ENCODE measurements at regions not wholly inside any gene's neighbourhood (a gene's known extent, or its start where the extent isn't known, plus 50 kb on each side); places are given as distances from the start of the nearest gene placed in this dataset.

DNA sequence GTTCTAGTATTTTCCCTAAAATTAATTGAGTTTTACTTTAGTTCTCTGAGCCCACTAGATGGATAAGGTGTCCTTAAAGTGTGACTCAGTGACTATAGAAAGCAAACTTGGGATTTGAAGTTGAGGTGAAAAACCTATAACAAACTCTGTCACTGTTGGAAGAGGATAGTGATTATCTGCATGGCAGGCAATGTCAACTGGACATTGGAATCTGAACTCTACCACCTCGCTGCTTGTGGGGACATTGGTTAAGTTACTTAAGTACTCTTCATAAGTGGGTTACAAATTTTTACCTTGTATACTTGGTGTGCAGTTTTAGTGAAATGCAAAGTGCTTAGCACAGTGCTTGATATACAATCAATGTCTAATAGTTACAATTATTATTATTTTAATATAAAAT is 87.9 kb upstream of the B3GAT2 start:
- peaks cover 13 to 18% of the 10 kb centered on the region in 2 experiments for H3K4me1 ChIP-seq (ENCODE audit: control insufficient read depth in 1 of 2, insufficient read depth in 1 of 2, low read depth in 1 of 2, low read length in 1 of 2)
- TF ChIP-seq, protein P1, sequence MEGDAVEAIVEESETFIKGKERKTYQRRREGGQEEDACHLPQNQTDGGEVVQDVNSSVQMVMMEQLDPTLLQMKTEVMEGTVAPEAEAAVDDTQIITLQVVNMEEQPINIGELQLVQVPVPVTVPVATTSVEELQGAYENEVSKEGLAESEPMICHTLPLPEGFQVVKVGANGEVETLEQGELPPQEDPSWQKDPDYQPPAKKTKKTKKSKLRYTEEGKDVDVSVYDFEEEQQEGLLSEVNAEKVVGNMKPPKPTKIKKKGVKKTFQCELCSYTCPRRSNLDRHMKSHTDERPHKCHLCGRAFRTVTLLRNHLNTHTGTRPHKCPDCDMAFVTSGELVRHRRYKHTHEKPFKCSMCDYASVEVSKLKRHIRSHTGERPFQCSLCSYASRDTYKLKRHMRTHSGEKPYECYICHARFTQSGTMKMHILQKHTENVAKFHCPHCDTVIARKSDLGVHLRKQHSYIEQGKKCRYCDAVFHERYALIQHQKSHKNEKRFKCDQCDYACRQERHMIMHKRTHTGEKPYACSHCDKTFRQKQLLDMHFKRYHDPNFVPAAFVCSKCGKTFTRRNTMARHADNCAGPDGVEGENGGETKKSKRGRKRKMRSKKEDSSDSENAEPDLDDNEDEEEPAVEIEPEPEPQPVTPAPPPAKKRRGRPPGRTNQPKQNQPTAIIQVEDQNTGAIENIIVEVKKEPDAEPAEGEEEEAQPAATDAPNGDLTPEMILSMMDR (IDR thresholded peaks at IDR 0.05): no peak
- H3K27ac ChIP-seq: no peak overlapping the region
- H3K9me3 ChIP-seq: no peaks in the 10 kb centered on the region
- H3K4me3 ChIP-seq (ENCODE audit: low read depth in 1 of 2, low read length in 1 of 2): no peak overlapping the region
- peaks cover 6% of the 10 kb centered on the region for H3K27me3 ChIP-seq
- H3K36me3 ChIP-seq: no peaks in the 10 kb centered on the region

DNA sequence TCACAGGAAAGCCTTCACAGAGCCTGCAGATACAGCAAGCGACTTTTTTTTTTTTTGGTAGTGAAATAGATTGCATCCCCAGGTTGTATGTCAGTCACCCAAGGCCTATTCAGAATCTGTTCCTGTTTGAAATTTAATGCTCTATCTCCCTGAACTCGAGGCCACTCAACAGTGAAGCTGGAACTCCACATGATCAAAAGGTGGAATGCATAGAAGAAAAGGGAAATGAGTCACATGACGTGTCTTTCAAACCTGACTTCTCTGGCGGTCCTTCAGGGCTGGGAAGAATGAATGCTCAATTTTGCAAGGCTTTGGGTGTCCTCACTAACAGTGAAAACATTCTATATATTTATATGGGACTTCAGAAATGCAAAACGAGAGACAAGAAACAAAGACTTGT is 88.4 kb upstream of the B3GAT2 start:
- peaks cover 13 to 18% of the 10 kb centered on the region in 2 experiments for H3K4me1 ChIP-seq (ENCODE audit: control insufficient read depth in 1 of 2, insufficient read depth in 1 of 2, low read depth in 1 of 2, low read length in 1 of 2)
- H3K27me3 ChIP-seq: peaks cover 2% of the 10 kb centered on the region
- H3K27ac ChIP-seq: no peak overlapping the region
- no peaks in the 10 kb centered on the region for H3K36me3 ChIP-seq
- H3K9me3 ChIP-seq: no peaks in the 10 kb centered on the region
- TF ChIP-seq, protein P1 (IDR thresholded peaks at IDR 0.05): no peak
- no peak overlapping the region for H3K4me3 ChIP-seq (ENCODE audit: low read depth in 1 of 2, low read length in 1 of 2)

DNA sequence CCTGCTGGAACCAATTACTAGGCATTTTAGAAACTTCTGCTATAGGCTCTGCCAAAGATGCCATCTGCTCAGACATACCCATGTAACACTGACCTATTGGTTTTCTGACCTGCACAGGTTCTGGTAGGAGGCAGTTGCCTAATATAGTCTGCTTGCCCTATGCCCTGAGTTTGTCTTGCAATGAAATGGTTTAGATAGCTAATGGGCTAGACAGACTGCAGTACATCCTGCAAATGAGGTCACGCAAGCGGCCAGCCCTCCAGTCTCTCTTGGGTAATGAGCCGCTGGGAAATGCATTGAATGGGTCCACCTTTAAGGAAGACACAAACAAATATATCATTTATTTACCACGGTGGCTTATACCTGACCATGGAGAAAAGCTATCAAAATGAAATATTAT is 90.6 kb upstream of the B3GAT2 start:
- Histone ChIP-seq H3K27ac (no peak overlapping the region), H3K36me3 (no peaks in the 10 kb centered on the region), H3K27me3 (no peaks in the 10 kb centered on the region), H3K4me3 (ENCODE audit: low read depth in 1 of 2, low read length in 1 of 2) (no peak overlapping the region), H3K9me3 (no peaks in the 10 kb centered on the region), H3K4me1 (ENCODE audit: control insufficient read depth in 1 of 2, insufficient read depth in 1 of 2, low read depth in 1 of 2, low read length in 1 of 2) (peaks cover 13 to 18% of the 10 kb centered on the region in 2 experiments)
- TF ChIP-seq, protein P1 (IDR thresholded peaks at IDR 0.05): no peak

DNA sequence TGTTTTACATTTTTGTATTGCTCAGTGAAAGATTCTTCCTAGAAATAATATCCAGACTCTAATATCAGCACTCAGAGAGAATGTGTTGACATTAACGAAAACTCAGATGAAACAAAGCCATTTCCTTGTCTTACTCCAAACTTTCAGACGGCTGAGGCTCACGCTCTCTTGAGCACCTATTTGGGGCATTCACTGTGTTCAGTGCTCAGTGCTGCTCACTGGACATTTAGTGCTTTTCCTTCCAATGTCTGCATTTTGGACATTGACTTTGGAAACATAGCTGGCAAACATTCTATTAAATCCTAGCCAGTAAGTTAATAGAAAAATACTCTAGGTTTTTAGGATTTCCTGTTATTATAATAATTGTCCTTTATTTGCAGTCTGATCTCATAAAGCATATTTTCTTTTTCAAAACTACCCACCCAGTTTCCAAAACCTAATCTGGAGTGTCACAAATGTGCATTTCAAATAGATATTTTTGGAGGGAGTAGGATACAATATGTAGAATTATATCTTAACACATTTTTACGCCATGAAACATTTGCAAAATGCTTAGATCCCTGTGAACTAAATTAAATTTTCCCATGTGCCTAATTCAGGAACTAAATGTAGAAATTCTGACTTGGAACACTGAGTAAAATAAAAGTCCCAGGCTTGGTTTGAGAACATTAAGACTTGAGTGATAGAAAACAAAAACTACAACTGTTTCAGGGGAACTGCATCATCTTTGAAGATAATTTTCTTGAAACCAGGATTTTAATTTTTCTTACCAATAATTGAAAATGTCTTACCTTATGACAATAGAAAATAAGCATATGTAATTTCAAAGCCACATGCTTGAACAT is 91.7 kb upstream of the B3GAT2 start:
- Histone ChIP-seq H3K27me3 (no peaks in the 10 kb centered on the region), H3K4me1 (ENCODE audit: control insufficient read depth in 1 of 2, insufficient read depth in 1 of 2, low read depth in 1 of 2, low read length in 1 of 2) (peaks cover 13 to 18% of the 10 kb centered on the region in 2 experiments), H3K36me3 (no peaks in the 10 kb centered on the region), H3K9me3 (no peaks in the 10 kb centered on the region), H3K27ac (no peak overlapping the region), H3K4me3 (ENCODE audit: low read depth in 1 of 2, low read length in 1 of 2) (no peak overlapping the region)
- TF ChIP-seq, protein P1 (IDR thresholded peaks at IDR 0.05): no peak

DNA sequence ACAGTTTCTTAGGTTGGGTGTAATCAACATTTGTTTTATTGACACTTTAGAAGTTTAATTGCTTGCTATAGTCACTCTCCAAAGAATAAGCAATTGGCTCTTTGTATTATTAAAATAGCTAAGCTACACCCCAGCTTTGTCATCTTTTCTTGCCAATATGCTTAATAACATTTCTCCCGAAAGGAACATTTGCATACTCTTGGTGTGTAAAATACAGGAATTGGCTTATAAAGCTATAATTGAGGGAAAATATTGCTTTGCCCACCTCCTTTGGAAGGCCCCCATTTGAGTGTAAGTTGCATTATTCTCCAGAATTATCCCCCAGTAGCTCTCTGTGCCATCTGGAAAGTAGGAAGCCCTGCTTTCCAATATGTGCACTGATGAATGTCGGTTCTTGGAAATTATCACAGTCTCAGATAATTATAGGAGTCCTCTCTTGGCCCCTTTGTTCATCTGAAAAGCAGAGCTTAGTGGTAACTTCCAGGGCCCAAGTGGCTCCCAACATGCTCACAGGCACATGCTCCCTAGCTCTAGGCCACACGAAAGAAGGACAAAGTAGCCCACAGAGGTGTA is 92.4 kb upstream of the B3GAT2 start:
- no peak overlapping the region for H3K27ac ChIP-seq
- H3K4me3 ChIP-seq (ENCODE audit: low read depth in 1 of 2, low read length in 1 of 2): no peak overlapping the region
- H3K4me1 ChIP-seq (ENCODE audit: control insufficient read depth in 1 of 2, insufficient read depth in 1 of 2, low read depth in 1 of 2, low read length in 1 of 2): peaks cover 6 to 11% of the 10 kb centered on the region in 2 experiments
- TF ChIP-seq, protein P1 (IDR thresholded peaks at IDR 0.05): no peak
- H3K9me3 ChIP-seq: no peaks in the 10 kb centered on the region
- H3K36me3 ChIP-seq: no peaks in the 10 kb centered on the region
- H3K27me3 ChIP-seq: no peaks in the 10 kb centered on the region
